Adrenal gland (tissue), 9 donors: ENCODE measurements at regions not wholly inside any gene's neighbourhood (a gene's known extent, or its start where the extent isn't known, plus 50 kb on each side); places are given as distances from the start of the nearest gene placed in this dataset.

Source experiments
- DNase-seq, 7 donors: peaks; one replicate each; pipeline ENCODE4 v3.0.0-alpha.2; 2019 to 2020
- H3K27ac ChIP-seq, 5 donors: fragments of 200-600 bp; sonication (generic) in 4 of 5; 1 replicate in 3 of 5; 2 replicates in 2 of 5; pipeline versions ENCODE4 v1.5.1 to v1.8.0; 2016 to 2020; ENCODE audit warnings: mild to moderate bottlenecking in 1 of 5
- H3K27me3 ChIP-seq: fragments of 200-600 bp; 2 replicates; pipeline ENCODE4 v1.8.0; 2021
- H3K36me3 ChIP-seq, 2 donors: fragments of 200-600 bp; replicated peaks in 1 of 2; 1 replicate in 1 of 2; 2 replicates in 1 of 2; pipeline versions ENCODE4 v1.5.1 to v1.8.0; 2018 to 2022
- H3K4me1 ChIP-seq, 2 donors: fragments of 200-600 bp; replicated peaks in 1 of 2; 1 replicate in 1 of 2; 2 replicates in 1 of 2; pipeline versions ENCODE4 v1.5.1 to v1.8.0; 2018 to 2021
- H3K4me3 ChIP-seq, 4 donors: fragments of 200-600 bp; sonication (generic) in 3 of 4; one replicate each; pipeline ENCODE4 v1.5.1; 2016 to 2018
- H3K9me3 ChIP-seq, 3 donors: fragments of 200-600 bp; sonication (generic) in 1 of 3; replicated peaks in 1 of 3; 1 replicate in 2 of 3; 2 replicates in 1 of 3; pipeline versions ENCODE4 v1.5.1 to v1.8.0; 2016 to 2021
- POLR2A ChIP-seq, 2 donors: fragments of 450-650 bp; IDR thresholded peaks; one replicate each; pipeline ENCODE4 v1.6.1; 2017; ENCODE audit warnings: antibody characterized with exemption in 2 of 2, mild to moderate bottlenecking in 2 of 2, moderate library complexity in 1 of 2
- WGBS, 4 donors: extraction: QIAGEN DNeasy Blood & Tissue Kit in 2 of 4; methylation state at CpG; one replicate each; pipeline versions ENCODE4 v1.1.5 to v1.1.7; 2013 to 2017; 5-methylcytosine and 5-hydroxymethylcytosine counted together
- intact Hi-C, 2 donors: fragments of 100-400 bp; cut with DNase I; formaldehyde crosslinking; loops; one replicate each; pipeline versions ENCODE4 v1.14.1 to v1.15.0; 2022 to 2023
- TF ChIP-seq, protein P1 (sequence below), 6 experiments: fragments of 450-650 bp in 4 of 6; fragments of 200-600 bp in 2 of 6; sonication (generic) in 1 of 6; IDR thresholded peaks; 1 replicate in 5 of 6; 2 replicates in 1 of 6; pipeline versions ENCODE4 v1.5.1 to v1.8.0; 2016 to 2021; ENCODE audit warnings: antibody characterized with exemption in 6 of 6, mild to moderate bottlenecking in 2 of 6, moderate library complexity in 1 of 6
- donor health status: healthy with polysubstance abuse.
- donor health status: Bipolar disorder and iron deficiency.
- donor health status: DM: yes; HTN: yes; CAD: no.
- donor health status: DM: no; HTN: no; CAD: no.
- donor health status: DM: no; HTN: no; CAD: no.

DNA sequence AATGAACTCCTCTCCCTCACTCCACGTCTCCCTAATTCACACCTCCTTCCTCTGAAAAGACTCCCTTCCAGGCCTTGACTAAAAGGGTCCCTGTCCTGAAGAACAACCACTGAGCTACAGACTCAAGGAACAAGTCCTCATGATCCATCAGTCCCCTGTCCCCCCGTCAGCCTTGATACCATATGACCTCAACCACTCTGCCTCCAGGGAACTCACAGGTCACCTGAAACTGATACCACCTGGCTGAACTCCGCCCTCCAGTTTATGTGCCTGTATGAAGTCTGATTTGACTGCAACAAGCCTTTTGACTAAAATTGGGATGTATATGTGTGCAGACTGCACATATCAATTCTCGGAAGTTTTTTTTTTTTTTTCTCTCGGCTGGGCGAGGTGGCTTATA is 88.7 kb downstream of the UGCG start:
- TF ChIP-seq POLR2A (IDR thresholded peaks at IDR 0.05): no peak
- TF ChIP-seq, protein P1, sequence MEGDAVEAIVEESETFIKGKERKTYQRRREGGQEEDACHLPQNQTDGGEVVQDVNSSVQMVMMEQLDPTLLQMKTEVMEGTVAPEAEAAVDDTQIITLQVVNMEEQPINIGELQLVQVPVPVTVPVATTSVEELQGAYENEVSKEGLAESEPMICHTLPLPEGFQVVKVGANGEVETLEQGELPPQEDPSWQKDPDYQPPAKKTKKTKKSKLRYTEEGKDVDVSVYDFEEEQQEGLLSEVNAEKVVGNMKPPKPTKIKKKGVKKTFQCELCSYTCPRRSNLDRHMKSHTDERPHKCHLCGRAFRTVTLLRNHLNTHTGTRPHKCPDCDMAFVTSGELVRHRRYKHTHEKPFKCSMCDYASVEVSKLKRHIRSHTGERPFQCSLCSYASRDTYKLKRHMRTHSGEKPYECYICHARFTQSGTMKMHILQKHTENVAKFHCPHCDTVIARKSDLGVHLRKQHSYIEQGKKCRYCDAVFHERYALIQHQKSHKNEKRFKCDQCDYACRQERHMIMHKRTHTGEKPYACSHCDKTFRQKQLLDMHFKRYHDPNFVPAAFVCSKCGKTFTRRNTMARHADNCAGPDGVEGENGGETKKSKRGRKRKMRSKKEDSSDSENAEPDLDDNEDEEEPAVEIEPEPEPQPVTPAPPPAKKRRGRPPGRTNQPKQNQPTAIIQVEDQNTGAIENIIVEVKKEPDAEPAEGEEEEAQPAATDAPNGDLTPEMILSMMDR (IDR thresholded peaks at IDR 0.05): no peak
- Histone ChIP-seq H3K4me1 (no peaks in the 10 kb centered on the region), H3K27me3 (no peaks in the 10 kb centered on the region), H3K27ac (no peak overlapping the region), H3K4me3 (no peak overlapping the region), H3K36me3 (no peaks in the 10 kb centered on the region), H3K9me3 (no peaks in the 10 kb centered on the region)
- intact Hi-C loops: no loop called here
- WGBS, 4 donors: 88 to 95% (median 92%) methylated on average over 6 of the region's 6 CpGs
- peak in 1 of 7 donors; percentile 29 for DNase-seq

DNA sequence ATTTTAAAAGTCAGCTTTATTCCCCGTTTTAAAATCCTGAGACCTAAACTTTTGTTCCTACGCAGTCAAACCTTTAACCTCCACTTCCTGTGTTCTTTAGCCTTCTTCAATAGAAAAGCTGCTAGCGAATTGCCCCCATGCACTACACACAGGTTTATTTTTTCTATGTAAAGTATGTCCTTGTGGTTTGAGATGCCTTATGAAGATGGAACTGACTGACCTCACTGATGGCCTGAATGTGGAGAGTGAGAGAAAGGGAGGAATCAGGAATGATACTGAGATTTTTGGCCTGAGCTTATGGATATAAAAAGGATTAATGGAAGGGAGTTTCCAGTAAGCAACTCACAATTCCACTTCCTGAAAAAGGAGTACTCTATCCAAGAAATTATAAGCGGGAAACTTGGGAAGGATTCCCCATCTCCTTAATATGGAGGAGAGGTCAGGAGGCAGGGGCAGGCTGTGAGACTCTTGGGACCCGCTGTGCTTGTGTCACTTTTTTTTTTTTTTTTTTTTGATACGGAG is 89.5 kb downstream of the UGCG start:
- intact Hi-C loops: no loop called here
- 66 to 72% (median 69%) methylated on average over 6 of the region's 6 CpGs for WGBS, 4 donors
- H3K9me3 ChIP-seq: no peaks in the 10 kb centered on the region

More for the DNA sequence above, 89.5 kb downstream of the UGCG start:
- H3K27me3 ChIP-seq: no peaks in the 10 kb centered on the region
- no peaks in the 10 kb centered on the region for H3K4me1 ChIP-seq
- H3K36me3 ChIP-seq: no peaks in the 10 kb centered on the region
- TF ChIP-seq POLR2A (IDR thresholded peaks at IDR 0.05): no peak
- TF ChIP-seq, protein P1 (IDR thresholded peaks at IDR 0.05): no peak
- no peak overlapping the region for H3K4me3 ChIP-seq
- peak in 3 of 7 donors; percentile 23 to 48 (median 28) for DNase-seq
- H3K27ac ChIP-seq: no peak overlapping the region
